Dedifferentiated amniotic fluid mesenchymal stem cell (primary cell): ENCODE measurements at regions not wholly inside any gene's neighbourhood (a gene's known extent, or its start where the extent isn't known, plus 50 kb on each side); places are given as distances from the start of the nearest gene placed in this dataset.

ENCODE experiments used
- DNase-seq: peaks from one replicate; pipeline ENCODE4 v3.0.0-alpha.2; 2016; ENCODE audit errors: extremely low spot score

- no peak for DNase-seq
These were observed 104.4 kb downstream of the BTBD3 start for GRCh38 chr20:12022126-12022525.

GRCh38 chr20:12023194-12023795, 105.6 kb downstream of the BTBD3 start:
- DNase-seq: no peak

DNA sequence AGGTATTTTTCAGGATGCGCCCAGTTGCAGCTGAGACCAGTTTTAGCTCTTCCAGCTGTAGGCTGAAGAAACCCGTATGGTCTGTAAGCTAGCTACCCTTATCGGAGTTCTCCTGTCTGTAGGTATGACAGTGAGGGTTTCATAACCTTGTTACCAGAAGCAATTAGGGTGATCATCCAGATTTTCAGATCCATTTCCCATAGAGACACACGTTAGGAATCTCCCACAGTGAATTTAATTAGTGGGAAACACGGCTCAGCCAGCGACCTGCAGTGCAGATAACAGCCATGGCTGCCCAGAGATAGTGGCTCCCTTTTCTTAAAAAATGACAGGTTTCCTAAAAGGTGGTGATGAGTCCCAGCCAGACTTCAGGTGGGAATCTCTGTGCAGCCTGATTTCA, 111.1 kb downstream of the BTBD3 start:
- no peak for DNase-seq

- DNase-seq: no peak
These were observed 112.8 kb downstream of the BTBD3 start for GRCh38 chr20:12030470-12030869.

DNA sequence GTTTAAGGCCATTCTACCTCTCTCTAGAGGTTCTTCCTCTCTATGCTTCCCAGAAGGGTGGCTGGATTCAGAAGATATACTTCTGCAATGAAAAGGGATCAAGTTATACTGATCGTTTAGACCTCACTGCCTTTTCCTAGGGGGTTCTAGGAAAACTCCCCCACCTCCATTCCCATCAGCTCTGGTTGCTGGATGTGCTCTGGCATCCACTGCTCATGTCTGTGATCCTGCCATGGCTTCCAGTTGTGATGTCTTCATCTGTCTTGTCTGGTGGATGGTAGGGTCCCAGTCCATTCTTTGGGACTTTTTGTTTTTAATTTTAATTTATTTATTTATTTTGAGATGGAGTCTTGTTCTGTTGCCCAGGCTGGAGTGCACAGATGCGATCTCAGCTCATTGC, 118.4 kb downstream of the BTBD3 start:
- DNase-seq: no peak

GRCh38 chr20:12037521-12037920, 119.8 kb downstream of the BTBD3 start:
- DNase-seq: no peak

- no peak for DNase-seq
These were observed 122.6 kb downstream of the BTBD3 start for GRCh38 chr20:12040261-12040660.

GRCh38 chr20:12044969-12045368, 127.3 kb downstream of the BTBD3 start:
- DNase-seq: no peak

DNA sequence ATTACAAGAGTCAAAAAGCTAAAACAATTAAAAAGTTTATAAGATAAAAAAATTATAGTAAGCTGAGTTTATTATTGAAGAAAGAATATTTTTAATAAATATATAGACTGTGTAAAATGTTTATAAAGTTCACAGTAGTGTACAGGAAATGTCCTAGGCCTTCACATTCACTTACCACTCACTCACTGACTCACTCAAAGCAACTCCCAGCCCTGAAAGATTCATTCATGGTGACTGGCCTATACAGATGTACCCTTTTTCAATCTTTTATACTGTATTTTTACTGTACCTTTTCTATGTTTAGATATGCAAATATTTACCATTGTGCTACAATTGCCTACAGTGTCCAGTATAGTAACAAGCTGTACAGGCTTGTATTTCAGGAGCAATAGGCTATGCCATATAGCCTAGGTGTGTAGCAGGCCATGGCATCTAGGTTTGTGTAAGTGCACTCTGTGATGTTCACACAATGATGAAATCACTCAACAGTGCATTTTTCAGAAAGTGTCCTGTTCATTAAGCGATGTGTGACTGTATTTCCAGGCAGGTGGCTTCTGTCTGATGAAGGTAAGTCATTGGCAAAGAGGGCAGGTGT, 130.2 kb downstream of the BTBD3 start:
- DNase-seq: no peak

- DNase-seq: no peak
These were observed 131.4 kb downstream of the BTBD3 start for GRCh38 chr20:12049125-12049524.

- no peak for DNase-seq
These were observed 133.8 kb downstream of the BTBD3 start for GRCh38 chr20:12051206-12052163.

DNA sequence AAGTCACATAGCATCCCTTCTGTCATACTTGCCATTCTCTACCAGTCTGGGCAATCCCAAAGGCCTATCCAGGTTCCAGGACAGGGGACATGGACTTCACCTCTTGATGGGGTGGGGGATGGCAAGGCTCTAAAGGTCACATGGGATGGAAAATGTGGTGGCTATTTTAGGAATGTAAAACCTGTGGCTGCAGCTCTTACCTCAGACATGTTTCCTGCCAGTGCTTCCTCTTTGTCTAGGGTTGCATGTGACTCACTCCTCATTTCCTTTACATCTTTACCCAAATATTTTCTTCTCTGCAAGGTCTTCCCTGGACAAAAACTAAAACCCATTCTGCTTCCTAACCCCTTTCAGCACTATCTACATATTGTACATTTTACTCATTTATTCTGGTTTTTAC, 135.7 kb downstream of the BTBD3 start:
- no peak for DNase-seq

DNA sequence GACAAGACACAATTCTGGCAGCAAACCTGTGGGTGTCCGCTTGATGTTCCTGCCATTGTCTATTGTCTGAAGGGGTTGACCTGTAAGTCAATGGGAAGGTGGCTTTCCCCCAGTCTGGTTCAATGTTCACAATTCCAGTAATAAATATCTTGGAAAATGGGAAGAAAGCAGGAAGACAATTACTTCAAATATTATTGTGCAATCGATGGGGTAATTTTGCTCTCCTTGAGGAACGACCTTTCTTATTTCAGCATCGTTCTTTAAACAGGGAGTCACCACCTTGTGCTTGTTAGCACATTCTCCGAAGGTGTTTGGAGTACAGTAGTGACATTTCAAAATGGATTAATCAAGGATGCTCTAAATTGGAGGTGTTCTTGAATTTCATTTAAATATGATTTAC, 136.9 kb downstream of the BTBD3 start:
- DNase-seq: no peak

DNA sequence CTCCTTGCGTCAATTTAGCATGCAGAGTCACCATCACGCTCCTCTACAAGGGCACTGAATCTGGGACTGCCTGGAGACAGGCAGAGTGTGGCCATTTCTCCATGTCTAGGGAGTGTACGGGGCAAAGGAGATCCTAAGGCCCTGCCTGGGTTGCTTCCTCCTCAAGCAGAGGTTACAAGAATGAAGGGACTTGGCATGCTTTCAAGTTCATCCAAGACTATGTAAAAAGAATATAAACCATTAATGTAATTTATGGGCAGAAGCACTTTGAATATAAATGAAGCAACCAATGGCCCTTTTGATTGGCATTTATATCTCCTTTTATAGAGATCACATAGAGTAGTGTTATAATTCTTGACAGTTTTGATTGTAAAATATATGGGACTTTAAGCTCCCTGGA, 137.5 kb downstream of the BTBD3 start:
- DNase-seq: no peak

DNA sequence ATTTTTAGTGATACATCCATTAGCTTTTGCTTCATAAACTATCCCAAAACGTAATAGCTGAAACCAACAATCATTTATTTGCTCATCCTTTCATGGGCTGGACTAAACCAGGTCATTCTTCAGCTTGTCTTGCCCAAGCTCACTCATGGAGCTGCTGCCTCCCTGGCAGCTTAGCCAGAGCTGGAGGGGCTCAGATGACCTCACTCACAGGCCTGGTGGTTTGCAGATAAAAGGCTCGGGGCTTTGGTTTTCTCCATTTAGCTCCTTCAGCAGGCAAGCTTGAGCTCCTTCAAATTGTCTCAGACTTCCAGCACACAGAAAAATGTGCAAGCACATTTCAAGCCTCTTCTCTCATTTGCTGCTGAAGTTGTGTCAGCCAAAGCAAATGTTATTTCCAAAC, 139.1 kb downstream of the BTBD3 start:
- DNase-seq: no peak

DNA sequence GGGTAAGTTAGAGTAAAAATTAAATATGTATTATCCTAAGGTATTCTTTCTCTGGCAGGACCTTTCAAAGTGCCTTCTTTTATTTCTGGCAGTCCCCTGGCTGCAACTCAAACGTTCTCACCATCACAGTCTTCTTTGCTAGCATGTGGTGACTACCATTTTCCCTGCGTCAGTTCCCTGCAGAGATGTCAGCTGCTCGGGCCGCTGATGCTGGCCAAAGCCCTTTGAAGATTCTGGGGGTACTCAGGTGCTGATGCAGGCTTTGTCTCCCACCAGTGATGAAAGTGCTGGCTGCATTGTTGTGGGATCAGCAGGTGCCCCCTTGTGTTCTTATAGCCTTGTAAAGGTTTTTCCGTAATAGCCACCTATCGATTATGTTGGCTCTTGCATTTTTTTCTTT, 140.1 kb downstream of the BTBD3 start:
- DNase-seq: no peak

DNA sequence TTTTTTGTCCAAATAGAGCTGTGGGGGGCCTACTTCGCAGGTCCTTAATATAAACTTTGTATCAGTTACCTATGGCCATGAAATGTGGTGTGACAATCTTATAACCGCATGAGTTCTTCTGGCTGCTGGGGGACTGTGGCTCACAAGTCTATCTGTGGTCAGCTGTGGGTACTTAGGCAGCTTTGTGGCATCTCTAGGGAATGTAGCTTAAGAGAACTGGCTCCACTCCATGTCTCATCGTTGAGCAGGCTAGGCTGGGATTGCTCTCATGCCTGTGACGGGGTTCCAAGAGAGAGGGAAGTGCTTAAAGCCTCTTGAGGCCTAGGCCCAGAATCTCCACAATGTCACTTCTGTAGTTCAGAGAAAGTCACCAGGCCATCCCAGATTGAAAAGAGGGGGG, 140.5 kb downstream of the BTBD3 start:
- DNase-seq: no peak

DNA sequence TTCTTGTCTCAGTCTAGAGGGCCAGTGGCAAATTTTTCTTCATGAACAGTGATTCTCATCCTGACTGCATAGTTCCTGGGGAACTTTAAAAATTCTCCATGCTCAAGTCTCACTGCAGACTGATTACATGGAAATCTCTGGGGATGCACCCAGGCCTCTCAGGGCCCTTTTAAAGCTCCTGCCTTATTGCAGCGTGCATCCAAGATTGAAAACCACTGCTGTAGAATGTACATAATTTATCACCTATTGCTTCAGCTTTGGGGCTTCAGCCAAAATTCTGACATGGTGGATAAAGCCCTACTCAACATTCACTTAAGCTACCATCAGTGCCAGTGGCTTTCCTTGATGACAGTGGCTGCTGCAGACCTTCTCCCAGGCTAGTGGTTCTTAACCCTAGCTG, 143.8 kb downstream of the BTBD3 start:
- DNase-seq: no peak

DNA sequence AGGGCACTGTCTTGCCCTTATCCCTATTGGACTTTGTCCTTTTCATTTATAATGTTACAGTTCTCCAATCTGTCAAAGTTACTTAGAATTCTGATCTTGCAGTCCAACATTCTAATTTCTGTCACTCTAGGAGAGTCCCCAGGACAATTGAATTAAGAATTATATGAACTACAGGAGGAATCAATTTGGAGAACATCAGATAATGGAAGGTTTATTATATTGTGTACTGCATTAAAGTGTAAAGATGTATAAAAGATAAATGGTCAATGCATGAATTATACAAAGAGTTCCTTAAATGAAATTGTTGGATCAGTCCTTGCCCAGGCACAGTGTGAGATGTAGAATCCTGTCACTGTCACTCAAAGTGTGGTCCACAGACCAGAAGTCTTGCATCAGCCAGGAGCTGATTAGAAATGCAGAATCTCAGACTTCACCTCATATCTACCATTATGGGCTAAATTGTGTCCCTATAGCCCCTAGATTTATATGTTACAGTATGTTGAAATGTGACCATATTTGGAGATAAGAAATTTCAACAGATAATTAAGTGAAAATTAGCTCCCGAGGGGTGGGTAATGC, 145.5 kb downstream of the BTBD3 start:
- DNase-seq: no peak

DNA sequence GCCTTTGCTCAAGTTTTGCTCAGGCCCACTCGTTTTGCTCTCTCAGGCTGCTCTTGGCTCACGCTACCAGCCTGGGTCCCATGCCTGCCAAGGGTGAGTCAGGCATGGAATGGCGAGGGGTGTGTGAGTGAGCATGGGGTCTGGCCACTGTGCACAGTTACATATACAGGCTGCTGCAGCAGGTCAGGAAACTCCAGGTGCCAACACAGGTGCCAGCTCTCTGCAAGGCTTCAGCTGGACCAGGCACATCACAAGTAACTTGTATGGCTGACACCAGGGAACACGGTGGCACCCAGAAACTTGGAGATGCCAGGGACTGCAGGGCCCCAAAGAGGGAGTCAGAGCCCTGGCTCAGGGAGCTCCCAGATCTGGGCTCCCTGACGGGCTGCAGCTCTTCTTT, 146.8 kb downstream of the BTBD3 start:
- DNase-seq: no peak

DNA sequence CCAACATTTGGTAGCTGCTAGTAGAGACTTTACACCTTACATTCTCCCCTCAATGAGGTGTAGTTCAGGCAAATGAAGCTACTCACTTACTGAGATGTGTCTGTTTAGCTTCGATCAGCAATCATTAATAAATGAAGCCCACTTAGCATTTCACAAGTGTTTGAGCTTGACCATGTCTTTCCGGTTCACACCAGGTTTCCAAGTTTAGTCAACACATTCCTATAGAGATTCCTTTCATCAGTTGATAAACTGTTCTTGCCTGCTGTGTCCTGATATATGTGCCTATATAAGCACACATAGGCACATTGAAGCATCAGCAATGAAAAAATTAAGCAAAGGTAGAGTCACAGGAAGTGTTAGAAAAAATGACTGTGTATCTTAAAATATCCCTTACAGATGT, 150.0 kb downstream of the BTBD3 start:
- DNase-seq: no peak

DNA sequence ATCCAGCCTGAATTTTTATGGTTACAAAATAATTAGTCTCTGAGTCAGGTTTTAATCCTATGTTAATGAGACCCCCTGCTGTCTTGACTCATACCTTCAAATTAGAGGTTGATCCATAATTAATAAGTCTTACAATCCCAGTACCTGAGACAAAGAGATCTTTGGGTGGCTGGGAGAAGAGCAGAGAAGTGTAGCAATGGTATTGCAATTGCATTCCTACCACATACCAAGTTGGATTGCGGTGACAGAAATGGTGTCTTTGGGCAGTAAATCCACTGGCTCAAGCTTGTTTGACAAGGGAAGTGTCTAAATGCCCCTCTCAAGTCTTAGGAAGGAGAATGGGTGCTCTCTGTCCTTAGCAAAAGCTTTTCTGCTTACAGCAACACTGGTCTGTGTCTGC, 150.4 kb downstream of the BTBD3 start:
- no peak for DNase-seq

- no peak for DNase-seq
These were observed 151.5 kb downstream of the BTBD3 start for GRCh38 chr20:12069181-12069580.
